GM13977 (cell line): ENCODE measurements at regions not wholly inside any gene's neighbourhood (a gene's known extent, or its start where the extent isn't known, plus 50 kb on each side); places are given as distances from the start of the nearest gene placed in this dataset.

Experiments used
- DNase-seq: peaks from one replicate; pipeline ENCODE4 v3.0.0; 2012; ENCODE audit warnings: low spot score
- CTCF ChIP-seq: IDR thresholded peaks from 2 replicates; pipeline ENCODE4 v1.5.1; 2012; ENCODE audit warnings: mild to moderate bottlenecking, control low read depth; ENCODE audit not compliant: insufficient read depth; ENCODE audit errors: extremely low read depth, missing control alignments
- in situ Hi-C: fragments of 300-500 bp; cut with MboI; formaldehyde crosslinking; loops from one replicate; pipeline ENCODE4 v1.12.0; 2022; ENCODE audit warnings: low sequenced_read_pairs, low pct_unique_long_range_greater_than_20kb, mixed read lengths, inconsistent platforms; ENCODE audit not compliant: unreplicated experiment

- DNase-seq, result no peak
- no peak for TF ChIP-seq CTCF
- in situ Hi-C loops, result no loop called here
These were observed 296.0 kb downstream of the PTPRU start for GRCh38 chr1:29532285-29532684.

GRCh38 chr1:29531596-29531995 is 295.3 kb downstream of the PTPRU start:
- no peak for DNase-seq
- in situ Hi-C loops, result no loop called here
- no peak for TF ChIP-seq CTCF

- in situ Hi-C loops, result no loop called here
- DNase-seq, result no peak
- no peak for TF ChIP-seq CTCF
These were observed 293.5 kb downstream of the PTPRU start for GRCh38 chr1:29529677-29530278.

- in situ Hi-C loops, result no loop called here
- TF ChIP-seq CTCF, result no peak
- DNase-seq, result no peak
These were observed 291.1 kb downstream of the PTPRU start for GRCh38 chr1:29527314-29528004.

GRCh38 chr1:29525941-29526340 is 289.6 kb downstream of the PTPRU start:
- no peak for TF ChIP-seq CTCF
- in situ Hi-C loops, result no loop called here
- DNase-seq, result no peak

- no peak for DNase-seq
- in situ Hi-C loops, result no loop called here
- TF ChIP-seq CTCF, result no peak
These were observed 288.2 kb downstream of the PTPRU start for GRCh38 chr1:29524285-29525065.
